ENCODE measurements at regions not wholly inside any gene's neighbourhood (a gene's known extent, or its start where the extent isn't known, plus 50 kb on each side); places are given as distances from the start of the nearest gene placed in this dataset.

GRCh38 chr6:84415068-84415467 lies 187.6 kb upstream of the CEP162 start:
- Histone ChIP-seq H3K27ac (no peak overlapping the region), H3K36me3 (no peaks in the 10 kb centered on the region)
- no peak for TF ChIP-seq Cebpa-rat (IDR thresholded peaks at IDR 0.05)

GRCh38 chr6:84414531-84414930 lies 187.1 kb upstream of the CEP162 start:
- Histone ChIP-seq H3K27ac (no peak overlapping the region), H3K27me3 (no peaks in the 10 kb centered on the region), H3K9ac (no peak overlapping the region), H3K4me3 (no peak overlapping the region), H3K4me1 (no peaks in the 10 kb centered on the region), H3K9me3 (no peaks in the 10 kb centered on the region), H3K36me3 (no peaks in the 10 kb centered on the region), H3K4me2 (no peak overlapping the region), H4K20me1 (no peaks in the 10 kb centered on the region)
- TF ChIP-seq Cebpa-rat (IDR thresholded peaks at IDR 0.05), result no peak

More at GRCh38 chr6:84415068-84415467, 187.6 kb upstream of the CEP162 start:
- H3K4me3 ChIP-seq, result no peak overlapping the region
- no peaks in the 10 kb centered on the region for H3K27me3 ChIP-seq
- no peaks in the 10 kb centered on the region for H4K20me1 ChIP-seq
- H3K4me1 ChIP-seq, result no peaks in the 10 kb centered on the region
- H3K9me3 ChIP-seq, result no peaks in the 10 kb centered on the region
- H3K4me2 ChIP-seq, result no peak overlapping the region
- no peak overlapping the region for H3K9ac ChIP-seq

DNA sequence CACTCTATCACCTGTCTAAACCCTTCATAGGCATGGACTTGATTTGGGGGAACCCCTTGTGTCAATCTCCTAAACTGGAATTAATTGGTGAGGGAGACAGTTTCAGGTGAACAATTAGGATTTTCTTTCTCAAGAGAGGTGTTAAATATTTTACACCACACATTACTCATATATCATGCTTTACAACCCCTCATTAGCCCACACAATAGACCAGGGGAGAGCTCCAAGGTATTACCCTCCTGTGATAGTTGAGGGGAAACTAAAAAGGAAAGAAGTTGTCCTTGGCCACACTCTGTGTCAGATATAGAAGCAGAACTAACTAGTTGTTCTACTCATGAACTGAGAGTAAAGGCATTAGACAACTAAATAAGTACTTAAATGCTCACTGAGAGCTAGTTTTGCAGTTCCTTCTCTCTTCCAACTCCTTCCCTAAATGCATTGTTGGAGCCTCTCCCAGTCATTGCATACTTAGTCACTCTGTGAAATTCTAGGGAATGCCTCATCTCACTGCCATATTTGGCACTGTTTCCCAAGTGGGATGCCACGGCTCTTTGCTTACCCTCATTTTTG lies 183.7 kb upstream of the CEP162 start:
- TF ChIP-seq Cebpa-rat (IDR thresholded peaks at IDR 0.05), result no peak
- Histone ChIP-seq H3K4me3 (no peak overlapping the region), H3K9me3 (no peaks in the 10 kb centered on the region), H3K4me1 (no peaks in the 10 kb centered on the region), H4K20me1 (no peaks in the 10 kb centered on the region), H3K27me3 (no peaks in the 10 kb centered on the region), H3K9ac (no peak overlapping the region), H3K36me3 (no peaks in the 10 kb centered on the region), H3K4me2 (no peak overlapping the region), H3K27ac (no peak overlapping the region)

GRCh38 chr6:84409911-84410310 lies 182.5 kb upstream of the CEP162 start:
- Histone ChIP-seq H3K4me2 (no peak overlapping the region), H3K27me3 (no peaks in the 10 kb centered on the region), H3K4me1 (no peaks in the 10 kb centered on the region), H3K9ac (no peak overlapping the region), H3K27ac (no peak overlapping the region), H3K36me3 (no peaks in the 10 kb centered on the region), H3K4me3 (no peak overlapping the region), H3K9me3 (no peaks in the 10 kb centered on the region), H4K20me1 (no peaks in the 10 kb centered on the region)
- no peak for TF ChIP-seq Cebpa-rat (IDR thresholded peaks at IDR 0.05)

- Histone ChIP-seq H3K9ac (no peak overlapping the region), H4K20me1 (no peaks in the 10 kb centered on the region), H3K4me3 (no peak overlapping the region), H3K4me1 (no peaks in the 10 kb centered on the region), H3K36me3 (no peaks in the 10 kb centered on the region), H3K4me2 (no peak overlapping the region), H3K27me3 (no peaks in the 10 kb centered on the region), H3K9me3 (no peaks in the 10 kb centered on the region), H3K27ac (no peak overlapping the region)
- TF ChIP-seq Cebpa-rat (IDR thresholded peaks at IDR 0.05), result no peak
These were observed 180.6 kb upstream of the CEP162 start for GRCh38 chr6:84408028-84408427.

DNA sequence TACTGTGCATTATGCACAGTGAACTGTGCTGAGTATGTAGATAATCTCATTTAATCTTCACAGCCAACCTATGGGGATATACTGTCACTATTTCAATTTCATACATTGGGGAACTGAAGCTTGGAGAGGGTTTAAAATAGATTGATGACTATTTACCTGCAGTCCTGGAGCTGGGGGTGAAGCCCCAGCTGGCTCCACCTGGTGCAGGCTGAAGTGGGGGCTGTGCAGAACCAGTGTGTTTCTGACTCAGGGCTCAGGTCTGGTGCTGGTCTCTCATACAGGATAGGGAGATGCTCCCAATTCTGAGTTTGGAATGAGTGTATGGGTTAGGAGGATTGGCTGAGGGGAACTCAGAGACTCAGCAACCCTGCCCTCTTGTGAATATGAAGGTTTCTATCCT lies 176.1 kb upstream of the CEP162 start:
- H3K36me3 ChIP-seq, result no peaks in the 10 kb centered on the region
- no peaks in the 10 kb centered on the region for H3K9me3 ChIP-seq
- no peak overlapping the region for H3K27ac ChIP-seq
- no peak overlapping the region for H3K4me2 ChIP-seq
- no peak overlapping the region for H3K9ac ChIP-seq
- TF ChIP-seq Cebpa-rat (IDR thresholded peaks at IDR 0.05), result no peak
- H3K27me3 ChIP-seq, result no peaks in the 10 kb centered on the region
- H4K20me1 ChIP-seq, result no peaks in the 10 kb centered on the region
- no peak overlapping the region for H3K4me3 ChIP-seq
- H3K4me1 ChIP-seq, result no peaks in the 10 kb centered on the region

- no peak overlapping the region for H3K4me2 ChIP-seq
- H3K9ac ChIP-seq, result no peak overlapping the region
- TF ChIP-seq Cebpa-rat (IDR thresholded peaks at IDR 0.05), result no peak
- no peaks in the 10 kb centered on the region for H4K20me1 ChIP-seq
- no peak overlapping the region for H3K27ac ChIP-seq
- no peaks in the 10 kb centered on the region for H3K4me1 ChIP-seq
- H3K36me3 ChIP-seq, result no peaks in the 10 kb centered on the region
- no peaks in the 10 kb centered on the region for H3K27me3 ChIP-seq
- no peaks in the 10 kb centered on the region for H3K9me3 ChIP-seq
- H3K4me3 ChIP-seq, result no peak overlapping the region
These were observed 171.6 kb upstream of the CEP162 start for GRCh38 chr6:84399003-84399402.

DNA sequence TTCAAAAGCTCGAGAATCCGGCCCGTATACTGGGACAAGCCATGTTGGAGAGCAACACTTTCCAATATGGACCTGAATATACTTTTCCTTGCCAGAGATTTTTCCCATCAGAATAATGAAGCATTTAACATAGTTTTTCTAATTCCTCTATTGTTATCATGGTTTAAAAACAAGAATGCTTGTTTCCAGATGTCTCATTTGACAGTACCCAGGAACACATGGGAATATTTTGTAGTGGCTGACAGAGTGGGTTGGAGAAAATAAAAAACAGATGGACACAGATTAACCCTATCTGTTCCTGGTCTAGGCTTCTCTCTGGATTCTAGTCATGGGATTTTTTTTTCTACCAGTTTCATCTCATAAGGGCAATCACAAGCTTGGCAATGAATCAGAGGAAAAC lies 164.8 kb upstream of the CEP162 start:
- Histone ChIP-seq H3K4me1 (no peaks in the 10 kb centered on the region), H3K9me3 (no peaks in the 10 kb centered on the region)
- TF ChIP-seq Cebpa-rat (IDR thresholded peaks at IDR 0.05), result no peak

DNA sequence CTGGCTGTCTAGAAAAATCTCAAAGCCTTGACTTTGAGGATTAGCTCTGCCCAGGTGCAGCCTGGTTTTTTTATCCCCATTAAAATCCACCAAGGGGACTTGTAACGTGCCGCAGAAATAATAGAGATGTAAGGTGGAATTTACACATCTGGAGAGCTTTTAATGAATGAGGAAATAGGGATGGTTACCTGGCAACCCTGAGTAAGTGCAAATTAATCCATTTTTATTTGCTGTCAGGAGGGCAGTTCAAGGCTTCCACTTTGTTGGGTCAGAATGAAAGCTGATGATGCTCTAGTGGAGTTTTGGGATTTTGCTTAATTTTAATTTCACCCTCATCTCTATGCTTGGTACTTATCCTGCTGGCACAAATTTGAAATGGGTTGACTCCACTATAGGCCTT lies 163.4 kb upstream of the CEP162 start:
- Histone ChIP-seq H3K27ac (no peak overlapping the region), H3K4me2 (no peak overlapping the region), H3K4me1 (no peaks in the 10 kb centered on the region), H3K4me3 (no peak overlapping the region), H3K27me3 (no peaks in the 10 kb centered on the region), H3K9me3 (no peaks in the 10 kb centered on the region), H3K9ac (no peak overlapping the region), H3K36me3 (no peaks in the 10 kb centered on the region), H4K20me1 (no peaks in the 10 kb centered on the region)
- TF ChIP-seq Cebpa-rat (IDR thresholded peaks at IDR 0.05), result no peak

More for the DNA sequence above, 164.8 kb upstream of the CEP162 start:
- H4K20me1 ChIP-seq, result no peaks in the 10 kb centered on the region
- H3K4me3 ChIP-seq, result no peak overlapping the region
- H3K36me3 ChIP-seq, result no peaks in the 10 kb centered on the region
- no peak overlapping the region for H3K4me2 ChIP-seq
- no peaks in the 10 kb centered on the region for H3K27me3 ChIP-seq
- H3K9ac ChIP-seq, result no peak overlapping the region
- no peak overlapping the region for H3K27ac ChIP-seq

GRCh38 chr6:84390334-84390733 lies 162.9 kb upstream of the CEP162 start:
- Histone ChIP-seq H4K20me1 (no peaks in the 10 kb centered on the region), H3K9ac (no peak overlapping the region), H3K4me2 (no peak overlapping the region), H3K27me3 (no peaks in the 10 kb centered on the region), H3K36me3 (no peaks in the 10 kb centered on the region), H3K4me1 (no peaks in the 10 kb centered on the region), H3K9me3 (no peaks in the 10 kb centered on the region), H3K27ac (no peak overlapping the region), H3K4me3 (no peak overlapping the region)
- TF ChIP-seq Cebpa-rat (IDR thresholded peaks at IDR 0.05), result no peak

GRCh38 chr6:84379142-84379541 lies 151.7 kb upstream of the CEP162 start:
- no peaks in the 10 kb centered on the region for H4K20me1 ChIP-seq
- H3K9ac ChIP-seq, result no peak overlapping the region
- no peak for TF ChIP-seq Cebpa-rat (IDR thresholded peaks at IDR 0.05)
- 0 out of 2 replicates have a peak, but pooled peaks cover 9% of the 10 kb centered on the region for H3K4me1 ChIP-seq
- no peak overlapping the region for H3K4me3 ChIP-seq
- no peak overlapping the region for H3K4me2 ChIP-seq
- no peak overlapping the region for H3K27ac ChIP-seq
- no peaks in the 10 kb centered on the region for H3K27me3 ChIP-seq
- H3K36me3 ChIP-seq, result no peaks in the 10 kb centered on the region
- no peaks in the 10 kb centered on the region for H3K9me3 ChIP-seq
